HG03521 (cell line): ENCODE measurements at regions not wholly inside any gene's neighbourhood (a gene's known extent, or its start where the extent isn't known, plus 50 kb on each side); places are given as distances from the start of the nearest gene placed in this dataset.

Source experiments
- ATAC-seq: cut with Tn5 transposase; IDR thresholded peaks from one replicate; pipeline ENCODE4 v1.9.1; 2021; ENCODE audit warnings: mild to moderate bottlenecking, moderate library complexity; ENCODE audit not compliant: unreplicated experiment

DNA sequence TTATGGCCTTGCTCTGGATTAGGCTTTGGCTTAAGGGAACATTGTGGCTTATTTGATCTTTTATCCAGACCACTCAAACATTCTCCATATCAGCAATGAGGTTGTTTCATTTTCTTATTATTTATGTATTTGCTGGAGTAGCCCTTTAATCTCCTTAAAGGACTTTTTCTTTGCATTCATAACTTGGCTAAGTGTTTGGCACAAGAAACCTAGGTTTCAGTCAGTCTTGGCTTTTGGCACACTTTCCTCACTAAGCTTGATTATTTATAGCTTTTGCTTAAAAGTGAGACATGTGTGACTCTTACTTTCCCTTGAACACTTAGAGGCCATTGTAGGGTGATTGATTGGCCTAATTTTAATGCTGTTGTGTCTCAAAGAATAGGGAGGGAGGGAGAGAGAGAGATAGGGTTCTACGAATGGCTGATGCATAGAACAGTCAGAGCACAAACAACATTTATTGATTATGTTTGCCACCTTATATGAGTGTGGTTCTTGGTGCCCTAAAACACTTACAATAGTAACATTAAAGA lies 2265.3 kb upstream of the C9orf72 start:
- ATAC-seq, result no peak

GRCh38 chr9:29844251-29844650 lies 2271.0 kb upstream of the C9orf72 start:
- no peak for ATAC-seq

- ATAC-seq, result no peak
These were observed 2277.4 kb upstream of the C9orf72 start for GRCh38 chr9:29850664-29851063.

- ATAC-seq, result no peak
These were observed 2288.5 kb upstream of the C9orf72 start for GRCh38 chr9:29861803-29862202.

- no peak for ATAC-seq
These were observed 2292.6 kb upstream of the C9orf72 start for GRCh38 chr9:29865764-29866313.

DNA sequence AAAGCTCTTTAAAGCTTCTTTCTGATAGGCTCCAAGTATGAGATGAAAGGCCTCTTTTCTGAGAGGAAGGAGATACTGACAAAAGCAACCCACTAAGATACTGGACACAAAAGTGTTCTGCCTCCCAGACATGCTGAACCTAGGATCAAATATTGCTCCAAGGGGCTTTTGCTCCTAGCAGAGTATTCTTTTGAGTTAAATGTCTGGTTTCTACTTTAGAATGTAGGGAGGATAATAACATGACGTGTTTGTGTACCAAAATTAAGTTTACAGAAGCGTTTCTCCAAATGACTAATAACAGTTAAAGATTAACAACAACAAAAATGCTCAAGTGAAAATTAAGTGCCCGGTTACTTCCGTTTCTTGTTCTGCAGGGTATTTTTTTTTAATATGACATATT lies 2293.3 kb upstream of the C9orf72 start:
- ATAC-seq, result no peak

- no peak for ATAC-seq
These were observed 2300.3 kb upstream of the C9orf72 start for GRCh38 chr9:29873579-29873978.

DNA sequence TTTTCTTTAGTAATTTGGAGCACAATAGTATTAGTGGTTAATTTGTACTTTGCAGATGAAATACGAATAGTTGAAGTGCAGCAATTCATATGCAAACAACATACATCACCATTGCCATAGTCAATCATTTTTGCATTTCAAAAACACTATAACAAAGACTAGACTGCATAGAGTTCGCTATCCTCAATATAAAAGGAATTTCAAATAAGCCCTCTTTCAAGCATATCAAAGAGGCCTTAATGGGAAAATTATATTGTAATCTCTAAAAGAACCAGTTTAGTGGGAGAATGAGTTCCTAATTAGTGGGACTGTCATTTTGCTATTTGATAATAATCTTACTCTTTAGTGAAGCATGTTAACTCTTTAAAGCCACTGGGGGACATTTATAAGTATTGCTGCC lies 2302.3 kb upstream of the C9orf72 start:
- ATAC-seq, result no peak

GRCh38 chr9:29882767-29883166 lies 2309.5 kb upstream of the C9orf72 start:
- no peak for ATAC-seq

GRCh38 chr9:29906065-29906464 lies 2332.8 kb upstream of the C9orf72 start:
- ATAC-seq, result no peak

- no peak for ATAC-seq
These were observed 2354.8 kb upstream of the C9orf72 start for GRCh38 chr9:29928072-29928471.

DNA sequence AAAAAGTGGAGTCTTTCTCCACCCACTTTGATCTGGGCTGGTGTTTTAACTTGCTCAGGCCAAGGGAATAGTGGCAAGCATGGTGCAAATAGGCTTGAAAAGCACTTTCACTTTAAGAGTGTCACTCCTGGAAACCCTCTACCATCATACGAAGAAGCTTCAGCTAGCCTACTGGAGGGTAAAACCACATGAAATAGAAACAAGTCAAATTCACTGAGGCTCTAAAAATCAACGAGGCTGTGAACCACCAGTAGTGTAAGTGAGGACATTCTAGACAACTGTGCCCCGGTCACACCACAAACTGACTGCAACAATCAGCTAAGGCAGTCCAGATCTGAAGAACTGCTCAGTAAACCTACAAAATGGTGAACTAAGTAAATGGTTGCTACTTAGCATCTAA lies 2366.3 kb upstream of the C9orf72 start:
- ATAC-seq, result no peak

- no peak for ATAC-seq
These were observed 2371.7 kb upstream of the C9orf72 start for GRCh38 chr9:29945012-29945411.

DNA sequence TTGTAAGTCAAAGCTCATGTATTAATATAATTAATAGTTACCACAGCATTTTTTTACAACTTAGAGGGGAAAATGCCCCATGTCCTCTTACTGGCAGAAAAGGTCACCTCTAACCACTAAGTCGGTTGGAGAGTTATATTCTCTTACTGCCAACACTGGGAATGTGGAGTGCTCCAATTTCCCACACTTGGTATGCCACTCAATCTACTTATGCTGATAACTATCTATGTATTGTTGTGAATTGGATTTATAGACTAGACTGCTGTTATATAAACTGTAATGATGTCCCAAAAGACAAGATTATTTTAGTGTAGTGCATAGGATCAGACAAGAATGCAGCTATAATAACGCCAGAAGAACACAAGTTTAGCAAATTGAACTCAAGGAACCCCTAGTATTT lies 2385.2 kb upstream of the C9orf72 start:
- no peak for ATAC-seq

DNA sequence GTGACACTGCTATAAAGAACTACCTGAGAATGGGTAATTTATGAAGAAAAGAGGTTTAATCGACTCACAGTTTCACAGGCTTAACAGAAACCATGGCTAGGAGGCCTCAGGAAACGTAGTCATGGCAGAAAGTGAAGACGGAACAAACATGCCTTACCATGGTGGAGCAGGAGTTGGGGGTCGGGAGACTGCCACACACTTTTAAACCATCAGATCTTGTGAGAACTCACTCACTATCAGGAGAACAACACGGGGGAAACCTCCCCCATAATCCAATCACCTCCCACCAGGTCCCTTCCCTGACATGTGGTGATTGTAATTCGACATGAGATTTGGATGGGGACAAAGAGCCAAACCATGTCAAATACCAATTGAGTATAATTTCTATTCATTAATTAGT lies 2392.6 kb upstream of the C9orf72 start:
- no peak for ATAC-seq

DNA sequence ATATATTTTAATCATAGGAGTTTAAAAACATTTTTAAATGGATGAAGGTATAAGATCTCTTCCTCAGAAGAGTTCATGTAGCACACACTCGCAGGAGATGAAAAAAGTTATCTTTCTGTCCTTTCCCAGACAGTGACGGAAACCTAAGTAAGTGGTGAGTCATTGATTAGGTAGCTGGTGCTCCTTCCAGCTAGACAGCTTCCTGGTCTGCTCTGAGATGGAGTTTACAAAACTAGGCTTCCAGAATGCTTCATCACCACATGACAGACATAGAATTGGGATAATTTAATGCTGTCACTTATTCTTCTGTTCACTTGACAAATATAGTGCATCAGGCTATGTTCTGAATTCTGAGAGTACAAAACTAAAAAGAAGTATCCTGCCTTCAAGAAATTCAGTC lies 2393.0 kb upstream of the C9orf72 start:
- ATAC-seq, result no peak

- no peak for ATAC-seq
These were observed 2395.6 kb upstream of the C9orf72 start for GRCh38 chr9:29968831-29969230.

- no peak for ATAC-seq
These were observed 2396.1 kb upstream of the C9orf72 start for GRCh38 chr9:29969408-29969807.

GRCh38 chr9:29969856-29970647 lies 2396.8 kb upstream of the C9orf72 start:
- no peak for ATAC-seq

- no peak for ATAC-seq
These were observed 2400.9 kb upstream of the C9orf72 start for GRCh38 chr9:29974197-29974596.

DNA sequence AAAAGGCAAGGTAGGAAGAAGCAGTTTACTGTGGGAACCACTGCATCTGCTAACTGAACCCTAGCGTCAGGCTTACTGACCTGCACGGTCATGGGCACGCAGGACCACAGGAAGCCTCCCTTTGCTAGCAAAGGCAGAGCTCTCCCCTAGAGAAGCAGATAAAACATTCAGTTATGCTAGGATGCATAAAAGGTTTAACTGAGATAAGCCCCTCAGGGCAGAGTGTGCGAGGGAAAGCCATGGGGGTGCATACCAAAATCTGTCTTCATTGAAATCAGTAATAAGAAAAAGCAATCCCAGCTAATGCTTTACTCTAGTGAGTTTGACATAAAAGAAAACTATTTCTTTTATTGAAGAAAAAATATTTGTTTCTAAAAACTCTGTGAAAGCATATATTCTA lies 2403.7 kb upstream of the C9orf72 start:
- no peak for ATAC-seq

DNA sequence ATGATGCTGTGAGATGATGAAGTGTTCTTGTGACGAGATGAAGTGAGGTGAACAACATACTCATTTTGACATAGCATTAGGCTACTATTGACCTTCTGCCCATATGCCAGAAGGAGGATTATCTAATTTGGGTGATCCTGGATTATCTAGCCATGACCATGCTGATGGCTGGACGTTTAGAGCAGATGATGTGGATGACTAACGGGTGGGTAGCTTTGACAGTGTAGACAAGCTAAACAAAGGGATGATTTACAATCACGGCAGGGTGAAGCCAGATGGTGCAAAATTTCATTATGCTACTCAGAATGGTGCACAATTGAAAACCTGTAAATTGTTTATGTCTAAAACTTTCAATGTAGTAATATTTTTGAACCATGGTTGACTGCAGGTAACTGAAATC lies 2403.4 kb upstream of the ACO1 start:
- no peak for ATAC-seq

DNA sequence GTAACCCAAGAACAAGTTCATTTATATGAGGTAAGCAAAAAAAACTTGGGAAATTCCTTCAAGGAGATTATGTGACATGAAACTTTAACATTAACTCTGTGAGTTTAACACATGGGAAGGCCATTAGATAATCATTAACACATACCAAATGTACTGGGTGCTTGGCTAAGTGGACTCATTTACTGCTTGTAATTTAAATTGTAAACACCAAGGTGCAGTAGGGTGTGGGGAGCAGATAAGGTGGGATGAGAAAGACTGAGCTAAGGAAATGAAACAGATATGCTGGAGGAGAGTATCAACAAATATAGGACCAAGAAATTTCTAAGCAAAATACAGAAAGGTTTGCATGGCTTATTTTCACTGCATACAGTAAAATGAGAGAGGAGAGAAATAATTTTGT lies 2384.8 kb upstream of the ACO1 start:
- ATAC-seq, result no peak
